ENCODE measurements at regions not wholly inside any gene's neighbourhood (a gene's known extent, or its start where the extent isn't known, plus 50 kb on each side); places are given as distances from the start of the nearest gene placed in this dataset.

- TF ChIP-seq, protein P1, sequence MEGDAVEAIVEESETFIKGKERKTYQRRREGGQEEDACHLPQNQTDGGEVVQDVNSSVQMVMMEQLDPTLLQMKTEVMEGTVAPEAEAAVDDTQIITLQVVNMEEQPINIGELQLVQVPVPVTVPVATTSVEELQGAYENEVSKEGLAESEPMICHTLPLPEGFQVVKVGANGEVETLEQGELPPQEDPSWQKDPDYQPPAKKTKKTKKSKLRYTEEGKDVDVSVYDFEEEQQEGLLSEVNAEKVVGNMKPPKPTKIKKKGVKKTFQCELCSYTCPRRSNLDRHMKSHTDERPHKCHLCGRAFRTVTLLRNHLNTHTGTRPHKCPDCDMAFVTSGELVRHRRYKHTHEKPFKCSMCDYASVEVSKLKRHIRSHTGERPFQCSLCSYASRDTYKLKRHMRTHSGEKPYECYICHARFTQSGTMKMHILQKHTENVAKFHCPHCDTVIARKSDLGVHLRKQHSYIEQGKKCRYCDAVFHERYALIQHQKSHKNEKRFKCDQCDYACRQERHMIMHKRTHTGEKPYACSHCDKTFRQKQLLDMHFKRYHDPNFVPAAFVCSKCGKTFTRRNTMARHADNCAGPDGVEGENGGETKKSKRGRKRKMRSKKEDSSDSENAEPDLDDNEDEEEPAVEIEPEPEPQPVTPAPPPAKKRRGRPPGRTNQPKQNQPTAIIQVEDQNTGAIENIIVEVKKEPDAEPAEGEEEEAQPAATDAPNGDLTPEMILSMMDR (IDR thresholded peaks at IDR 0.05; ENCODE audit: poor library complexity, severe bottlenecking): no peak
- no peaks in the 10 kb centered on the region for H3K9me3 ChIP-seq (ENCODE audit: severe bottlenecking)
- ATAC-seq (ENCODE audit: low read depth): no peak
Measured at GRCh38 chr1:91123773-91124172, 101.9 kb upstream of the ZNF644 start.

DNA sequence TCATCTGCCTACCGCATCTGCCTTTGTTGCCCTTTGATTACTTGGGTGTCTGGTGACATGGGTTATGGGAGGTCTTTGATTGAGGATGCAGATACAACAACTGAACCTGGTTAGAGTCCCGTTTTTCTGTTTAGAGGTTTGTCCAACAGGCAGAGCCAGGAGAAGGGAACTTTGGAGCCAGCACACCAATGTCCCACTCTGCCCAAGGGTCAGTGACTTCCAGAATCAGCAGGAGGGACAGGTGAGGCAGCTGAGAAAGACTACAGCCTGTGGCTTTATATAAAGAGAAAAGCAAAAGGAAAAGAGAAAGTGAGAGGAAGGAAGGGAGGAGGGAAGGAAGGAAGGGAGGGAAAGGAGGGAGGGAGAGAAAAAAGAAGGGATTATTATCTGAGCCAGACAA, 101.5 kb upstream of the ZNF644 start:
- Histone ChIP-seq H3K9me3 (ENCODE audit: severe bottlenecking) (no peaks in the 10 kb centered on the region), H3K27me3 (ENCODE audit: insufficient read depth, poor library complexity, severe bottlenecking) (no peaks in the 10 kb centered on the region), H3K36me3 (ENCODE audit: low read depth) (no peaks in the 10 kb centered on the region), H3K27ac (ENCODE audit: poor library complexity, severe bottlenecking) (no peak overlapping the region), H3K4me1 (ENCODE audit: insufficient read depth, poor library complexity, severe bottlenecking) (no peaks in the 10 kb centered on the region), H3K4me3 (ENCODE audit: severe bottlenecking) (no peak overlapping the region)
- ATAC-seq (ENCODE audit: low read depth) (no peak), DNase-seq (ENCODE audit: low spot score) (no peak)
- TF ChIP-seq, protein P1 (IDR thresholded peaks at IDR 0.05; ENCODE audit: poor library complexity, severe bottlenecking): no peak

More at GRCh38 chr1:91123773-91124172, 101.9 kb upstream of the ZNF644 start:
- Histone ChIP-seq H3K4me3 (ENCODE audit: severe bottlenecking) (no peak overlapping the region), H3K27ac (ENCODE audit: poor library complexity, severe bottlenecking) (no peak overlapping the region), H3K36me3 (ENCODE audit: low read depth) (no peaks in the 10 kb centered on the region), H3K4me1 (ENCODE audit: insufficient read depth, poor library complexity, severe bottlenecking) (no peaks in the 10 kb centered on the region), H3K27me3 (ENCODE audit: insufficient read depth, poor library complexity, severe bottlenecking) (no peaks in the 10 kb centered on the region)
- DNase-seq (ENCODE audit: low spot score): no peak

DNA sequence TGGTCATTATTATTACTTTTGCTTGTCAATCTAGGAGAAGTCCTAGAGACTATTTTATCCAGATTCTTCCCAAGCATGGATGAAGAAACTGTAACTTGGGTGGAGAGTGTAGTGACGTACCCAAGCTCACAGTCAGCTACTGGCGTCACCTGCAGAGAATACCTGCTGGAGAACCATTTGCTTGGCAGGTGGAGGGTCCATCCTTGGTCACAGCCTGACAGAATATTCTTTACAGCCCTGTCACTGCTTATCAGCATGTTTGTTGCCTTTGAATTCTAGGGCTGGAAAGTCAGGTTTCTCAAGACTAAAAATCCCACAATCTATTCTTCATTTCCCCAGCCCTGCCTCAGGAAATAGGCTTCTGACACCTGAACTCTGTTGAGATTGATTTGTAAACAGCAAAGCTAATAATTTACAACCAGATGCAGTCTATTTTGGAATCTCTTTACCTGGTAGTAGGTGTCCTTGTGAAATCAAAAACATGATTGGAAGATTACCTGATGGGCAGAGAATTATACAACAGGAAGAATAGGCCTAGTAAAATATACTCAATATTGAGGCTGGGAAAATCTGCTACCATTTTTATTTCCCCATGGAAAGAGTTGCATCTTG, 100.4 kb upstream of the ZNF644 start:
- ATAC-seq (ENCODE audit: low read depth): no peak
- no peaks in the 10 kb centered on the region for H3K9me3 ChIP-seq (ENCODE audit: severe bottlenecking)
- no peak overlapping the region for H3K4me3 ChIP-seq (ENCODE audit: severe bottlenecking)
- TF ChIP-seq, protein P1 (IDR thresholded peaks at IDR 0.05; ENCODE audit: poor library complexity, severe bottlenecking): no peak
- no peak overlapping the region for H3K27ac ChIP-seq (ENCODE audit: poor library complexity, severe bottlenecking)
- H3K36me3 ChIP-seq (ENCODE audit: low read depth): no peaks in the 10 kb centered on the region
- no peaks in the 10 kb centered on the region for H3K4me1 ChIP-seq (ENCODE audit: insufficient read depth, poor library complexity, severe bottlenecking)
- H3K27me3 ChIP-seq (ENCODE audit: insufficient read depth, poor library complexity, severe bottlenecking): no peaks in the 10 kb centered on the region
- DNase-seq (ENCODE audit: low spot score): no peak

- no peak for DNase-seq (ENCODE audit: low spot score)
- Histone ChIP-seq H3K9me3 (ENCODE audit: severe bottlenecking) (no peaks in the 10 kb centered on the region), H3K4me3 (ENCODE audit: severe bottlenecking) (no peak overlapping the region), H3K27me3 (ENCODE audit: insufficient read depth, poor library complexity, severe bottlenecking) (no peaks in the 10 kb centered on the region), H3K27ac (ENCODE audit: poor library complexity, severe bottlenecking) (no peak overlapping the region), H3K4me1 (ENCODE audit: insufficient read depth, poor library complexity, severe bottlenecking) (no peaks in the 10 kb centered on the region), H3K36me3 (ENCODE audit: low read depth) (no peaks in the 10 kb centered on the region)
- TF ChIP-seq, protein P1 (IDR thresholded peaks at IDR 0.05; ENCODE audit: poor library complexity, severe bottlenecking): no peak
- no peak for ATAC-seq (ENCODE audit: low read depth)
Measured at GRCh38 chr1:91121366-91121765, 99.5 kb upstream of the ZNF644 start.

GRCh38 chr1:91120936-91121335, 99.1 kb upstream of the ZNF644 start:
- H3K4me1 ChIP-seq (ENCODE audit: insufficient read depth, poor library complexity, severe bottlenecking): no peaks in the 10 kb centered on the region

More at GRCh38 chr1:91120936-91121335, 99.1 kb upstream of the ZNF644 start:
- no peak overlapping the region for H3K4me3 ChIP-seq (ENCODE audit: severe bottlenecking)
- no peak overlapping the region for H3K27ac ChIP-seq (ENCODE audit: poor library complexity, severe bottlenecking)
- DNase-seq (ENCODE audit: low spot score) (no peak), ATAC-seq (ENCODE audit: low read depth) (no peak)
- no peaks in the 10 kb centered on the region for H3K9me3 ChIP-seq (ENCODE audit: severe bottlenecking)
- H3K27me3 ChIP-seq (ENCODE audit: insufficient read depth, poor library complexity, severe bottlenecking): no peaks in the 10 kb centered on the region
- TF ChIP-seq, protein P1 (IDR thresholded peaks at IDR 0.05; ENCODE audit: poor library complexity, severe bottlenecking): no peak
- H3K36me3 ChIP-seq (ENCODE audit: low read depth): no peaks in the 10 kb centered on the region

Data from RWPE2 (cell line).